HG03025 (cell line): ENCODE measurements at regions not wholly inside any gene's neighbourhood (a gene's known extent, or its start where the extent isn't known, plus 50 kb on each side); places are given as distances from the start of the nearest gene placed in this dataset.

Experiments used
- ATAC-seq: cut with Tn5 transposase; IDR thresholded peaks from one replicate; pipeline ENCODE4 v1.9.1; 2021; ENCODE audit warnings: mild to moderate bottlenecking, moderate library complexity; ENCODE audit not compliant: unreplicated experiment, low FRiP score

DNA sequence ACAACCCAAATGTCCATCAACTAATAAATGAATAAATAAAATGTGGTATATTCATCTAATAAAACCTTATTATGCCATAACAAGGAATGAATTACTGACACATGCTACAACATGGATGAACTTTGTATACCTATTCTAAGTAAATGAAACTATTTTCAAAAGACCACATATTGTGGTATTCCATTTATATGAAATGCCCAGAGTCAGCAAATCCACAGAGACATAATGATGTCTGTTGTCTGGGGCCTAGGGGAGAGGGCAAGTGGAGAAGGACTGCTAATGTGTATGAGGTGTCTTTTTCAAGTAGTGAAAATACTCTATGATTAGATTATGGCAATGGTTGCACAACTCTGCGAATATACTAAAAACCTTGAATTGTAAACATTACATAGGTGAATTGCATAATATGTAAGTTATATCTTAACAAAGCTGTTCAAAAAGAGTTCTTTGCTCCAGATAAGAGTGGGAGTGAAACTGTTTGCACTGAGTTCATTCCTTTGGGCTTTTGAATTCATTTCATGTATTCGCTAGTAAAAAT, 464.2 kb downstream of the NUF2 start:
- ATAC-seq, result no peak

DNA sequence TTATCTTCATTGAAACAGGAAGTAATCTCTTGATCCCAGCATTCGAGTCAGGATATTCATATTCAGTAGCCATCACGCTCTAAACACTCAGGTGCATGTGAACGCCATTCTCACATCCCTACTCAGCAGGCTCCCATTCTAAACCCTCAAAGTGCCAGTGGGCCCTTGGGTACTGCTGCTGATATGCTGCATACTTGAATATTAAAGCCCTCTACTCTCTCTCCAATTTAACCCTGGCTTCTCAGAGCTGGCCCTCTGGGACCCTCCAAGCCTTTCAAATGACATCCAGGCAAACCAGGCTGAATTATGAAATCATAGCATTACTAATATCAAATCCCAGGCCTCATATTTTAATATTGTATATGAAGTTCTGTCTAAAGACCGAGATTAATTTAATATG, 468.2 kb downstream of the NUF2 start:
- ATAC-seq, result no peak

DNA sequence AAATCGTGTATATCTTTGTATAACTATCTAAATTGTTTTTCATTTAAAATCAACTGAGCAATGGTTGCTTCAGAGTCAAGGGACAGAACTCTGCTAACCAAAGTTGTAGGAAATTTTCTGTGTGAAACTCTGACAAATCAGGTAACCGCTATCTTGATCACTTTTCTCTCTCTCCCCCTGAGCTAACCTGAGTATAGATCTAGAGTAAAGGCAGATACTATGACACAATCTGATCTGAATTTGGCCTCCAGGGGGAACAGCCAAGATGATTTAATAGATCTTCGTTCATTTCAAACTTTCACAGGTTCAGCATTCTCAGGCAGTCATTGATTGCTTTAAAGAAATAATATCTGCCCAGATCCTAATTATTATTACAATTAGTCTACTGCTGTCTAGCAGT, 472.8 kb downstream of the NUF2 start:
- ATAC-seq, result no peak

DNA sequence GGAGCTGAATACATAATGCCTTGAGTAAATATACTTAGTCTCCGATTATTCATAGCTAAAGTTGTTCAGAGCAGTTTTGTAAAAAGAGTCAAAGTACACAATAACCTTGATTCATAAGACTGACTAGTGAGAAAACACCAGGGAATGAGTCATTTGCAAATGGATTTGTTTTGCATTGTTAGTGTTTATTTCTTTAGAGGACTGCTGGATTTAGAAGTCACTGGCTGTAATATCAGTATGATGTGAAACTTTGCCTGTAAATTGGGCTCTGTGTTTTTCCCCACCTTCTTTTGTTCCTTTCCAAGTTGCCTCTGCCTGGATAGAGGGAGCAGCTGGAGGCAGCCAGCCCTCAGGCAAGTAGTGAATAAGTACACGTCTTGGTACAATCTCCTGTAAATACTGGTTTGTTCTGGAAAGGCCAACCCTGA, 474.7 kb downstream of the NUF2 start:
- ATAC-seq, result no peak

DNA sequence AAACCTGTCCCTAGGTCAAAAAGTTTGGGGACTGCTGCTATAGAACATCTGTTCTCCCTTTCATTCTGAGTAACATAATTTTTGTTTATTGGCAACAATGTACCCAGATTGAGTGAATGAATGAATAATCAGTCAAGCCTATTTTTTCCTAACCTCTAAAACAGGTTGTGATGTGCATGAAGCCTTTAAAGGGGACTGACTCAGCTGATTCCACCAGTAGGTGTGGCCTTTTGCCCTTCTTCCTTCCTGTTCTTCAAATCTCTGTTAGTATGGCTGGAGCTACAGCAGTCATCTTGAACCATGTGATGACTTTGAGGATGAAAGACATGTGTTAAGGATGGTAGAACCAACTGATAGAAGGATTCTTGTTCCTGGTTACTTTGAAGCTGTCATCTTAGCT, 476.1 kb downstream of the NUF2 start:
- ATAC-seq, result no peak

DNA sequence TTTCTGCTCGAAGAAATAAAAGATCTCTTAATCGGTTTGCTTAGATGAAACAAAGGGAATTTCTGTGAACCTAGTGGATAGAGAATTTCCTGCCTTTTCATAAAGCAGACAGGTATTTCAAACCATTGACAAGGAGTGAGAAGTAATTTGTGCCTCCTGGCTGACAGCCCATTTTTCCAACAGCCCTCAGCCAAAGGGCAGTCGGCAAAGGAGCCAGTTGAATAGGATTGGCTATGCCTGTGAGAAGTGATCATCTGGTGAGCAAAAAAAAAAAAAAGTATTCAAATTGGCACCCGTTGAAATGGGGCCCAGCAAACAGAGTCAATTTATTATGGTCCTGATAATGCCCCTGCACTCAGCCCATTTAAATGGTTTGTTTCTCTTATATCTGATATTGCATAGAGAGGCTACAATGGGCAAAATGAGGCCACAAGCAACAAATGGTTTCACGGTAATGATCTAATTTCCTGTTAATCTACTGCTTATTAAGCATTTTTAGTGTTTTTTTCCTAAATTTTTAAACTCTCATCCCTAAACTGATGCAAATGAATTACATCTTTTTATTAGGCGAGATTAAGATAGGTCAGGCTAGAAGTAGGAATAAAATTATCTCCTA, 477.5 kb downstream of the NUF2 start:
- ATAC-seq, result no peak

DNA sequence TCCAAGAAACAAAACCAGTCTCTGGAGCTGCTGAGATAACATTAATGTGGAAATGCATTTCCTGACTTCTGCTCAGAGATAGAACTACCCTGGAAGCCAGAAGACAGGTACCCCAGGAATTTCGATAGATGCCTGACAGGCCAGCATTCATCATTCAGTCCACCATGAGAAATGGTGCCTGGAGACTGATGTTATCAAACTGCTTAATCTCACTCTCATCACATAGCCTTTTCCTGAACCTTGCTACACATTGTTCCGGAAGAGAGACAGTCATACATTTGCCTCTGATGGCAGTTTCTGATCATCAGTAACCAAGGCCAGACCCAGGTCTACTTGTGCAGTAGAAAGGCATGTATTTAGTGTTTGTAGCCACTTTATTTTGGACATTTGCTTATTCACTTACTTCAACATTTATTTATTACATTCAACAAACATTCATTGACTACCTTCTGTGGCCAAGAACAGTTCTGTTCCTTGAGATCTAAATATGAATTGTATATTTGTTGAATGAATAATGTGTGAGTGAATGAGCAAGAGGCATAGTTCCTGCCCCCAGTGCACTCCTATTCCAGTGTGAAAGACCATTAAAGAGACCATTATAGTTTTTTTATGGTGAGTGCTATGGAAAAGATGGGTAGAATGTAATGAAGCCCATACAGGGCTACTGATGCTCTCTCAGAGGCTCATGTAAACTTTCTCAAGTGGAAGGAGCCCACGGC, 485.7 kb downstream of the NUF2 start:
- no peak for ATAC-seq

DNA sequence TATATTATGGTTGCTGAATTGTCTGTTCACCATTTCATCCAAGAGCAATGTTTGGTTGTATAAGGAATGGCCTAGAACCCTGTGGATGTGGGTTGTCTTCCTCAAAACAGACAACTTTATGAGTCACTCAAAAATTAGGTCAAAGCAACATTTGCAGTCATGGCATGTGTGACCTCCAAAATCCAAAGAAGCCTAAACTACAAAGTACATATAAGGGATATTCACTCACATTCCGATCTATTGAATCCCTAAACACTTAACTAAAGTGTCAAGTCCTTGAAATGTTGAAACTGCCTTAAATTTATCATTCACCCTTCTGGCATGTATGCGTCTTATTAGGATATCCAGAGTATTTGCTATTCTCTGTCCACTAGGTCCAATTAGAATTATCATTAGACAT, 491.5 kb downstream of the NUF2 start:
- ATAC-seq, result no peak

DNA sequence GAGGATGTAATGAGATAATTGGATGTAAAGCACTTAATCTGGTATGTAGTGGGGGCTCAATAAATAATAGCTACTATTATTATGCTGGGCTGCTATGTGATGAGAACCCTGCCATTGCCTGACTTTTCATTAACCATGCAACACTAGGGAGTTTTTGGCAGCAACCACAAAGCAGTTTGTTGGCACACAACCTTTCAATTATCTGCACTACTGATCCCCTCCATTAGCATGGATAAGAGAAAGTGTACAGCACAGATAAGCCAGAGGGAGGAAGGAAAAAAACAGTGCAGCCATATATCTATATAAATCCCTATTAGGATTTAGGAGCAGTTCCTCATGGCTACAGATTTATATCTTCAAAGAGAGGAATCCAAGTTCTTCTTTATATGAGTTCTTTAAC, 498.5 kb downstream of the NUF2 start:
- ATAC-seq, result no peak

DNA sequence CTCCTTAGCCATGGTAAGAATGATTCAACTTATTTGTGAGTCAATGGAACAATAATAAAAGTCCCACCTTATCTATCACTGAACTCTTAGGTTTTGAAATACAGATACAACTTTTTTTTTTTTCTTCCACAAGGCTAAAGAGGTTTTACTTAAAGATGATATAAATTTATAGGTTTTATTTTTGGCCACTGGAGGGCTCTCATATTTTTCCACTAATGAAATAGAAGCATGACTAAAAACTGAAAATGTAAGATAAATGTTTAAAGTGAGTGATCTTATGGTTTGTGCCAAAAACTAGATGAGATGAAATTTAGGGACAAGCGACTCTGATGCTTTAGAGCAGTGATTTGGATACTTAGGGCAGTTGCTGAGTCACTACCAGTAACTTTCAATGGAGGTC, 499.0 kb downstream of the NUF2 start:
- ATAC-seq, result no peak

DNA sequence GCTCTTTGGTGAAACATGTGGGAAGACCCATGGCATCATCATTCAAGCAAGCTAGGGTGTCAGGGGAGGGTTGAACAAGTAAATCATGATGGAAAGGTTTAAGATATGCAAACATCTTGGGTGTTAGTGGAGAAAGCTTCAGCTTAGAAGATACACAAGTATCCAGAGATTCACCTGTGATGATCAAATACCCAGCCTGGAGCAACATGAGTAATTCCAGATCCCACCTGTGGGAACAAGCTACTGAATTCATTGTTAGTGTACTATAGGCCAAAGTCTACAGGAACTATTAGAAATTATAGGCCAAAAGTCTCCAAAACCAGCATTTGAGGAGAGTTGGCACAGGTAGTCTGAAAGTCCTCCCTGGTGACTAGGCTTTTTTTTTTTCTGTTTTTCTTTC, 499.9 kb downstream of the NUF2 start:
- ATAC-seq, result no peak

DNA sequence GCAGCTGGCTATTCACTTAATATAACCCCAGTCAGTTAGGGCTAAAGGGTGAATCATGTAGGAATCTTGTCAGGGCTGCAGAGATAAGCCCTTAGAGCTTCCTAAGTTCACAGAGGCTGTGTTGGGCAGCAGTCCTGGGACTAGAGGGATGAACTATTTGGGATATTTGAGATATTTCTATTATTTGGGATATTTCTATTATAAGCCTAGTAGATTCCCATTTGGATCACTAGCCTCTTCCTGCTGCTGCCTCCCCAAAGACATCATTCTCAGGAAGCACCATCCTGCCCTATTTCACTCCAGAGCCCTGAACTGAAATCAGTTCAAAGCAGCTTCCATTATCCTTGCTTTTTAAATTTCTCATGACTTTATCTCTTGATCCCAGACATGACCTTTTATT, 501.3 kb downstream of the NUF2 start:
- ATAC-seq, result no peak

DNA sequence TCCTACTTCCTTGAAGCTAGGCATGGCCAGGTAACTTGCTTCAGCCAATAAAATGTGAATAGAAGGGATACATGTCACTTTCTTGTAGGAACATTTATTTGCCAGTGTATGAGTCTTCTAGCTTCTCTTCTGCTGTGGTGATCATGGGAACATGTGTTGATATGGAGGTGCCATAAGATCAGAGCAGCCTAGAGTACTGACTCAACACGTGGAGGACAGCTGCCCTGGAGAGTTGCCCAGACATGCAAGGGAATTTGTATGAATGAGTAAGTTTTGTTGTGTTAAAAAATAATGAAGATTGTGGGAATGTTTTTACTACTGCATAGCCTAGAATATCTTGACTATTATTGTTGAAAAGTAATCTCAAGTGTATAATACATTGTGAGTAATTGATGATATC, 502.3 kb downstream of the NUF2 start:
- ATAC-seq, result no peak

DNA sequence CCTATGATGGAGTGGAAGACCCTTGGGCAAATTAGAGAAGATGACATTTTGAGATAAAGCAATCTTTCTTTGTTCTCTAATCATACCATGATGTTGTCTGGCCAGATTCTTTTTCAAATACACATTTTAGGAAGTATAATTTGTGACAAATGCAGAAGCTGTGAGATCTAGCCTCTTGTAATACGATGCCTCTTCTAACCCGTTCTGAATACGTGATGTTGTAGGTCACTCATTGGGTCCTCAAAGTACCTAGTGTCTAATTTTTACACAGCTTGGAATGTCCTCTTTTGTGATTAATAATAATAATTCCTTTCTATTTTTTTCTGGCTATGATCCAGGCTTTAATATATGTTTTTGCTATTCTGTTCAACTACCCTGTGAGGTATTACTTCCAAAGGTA, 502.7 kb downstream of the NUF2 start:
- ATAC-seq, result no peak

DNA sequence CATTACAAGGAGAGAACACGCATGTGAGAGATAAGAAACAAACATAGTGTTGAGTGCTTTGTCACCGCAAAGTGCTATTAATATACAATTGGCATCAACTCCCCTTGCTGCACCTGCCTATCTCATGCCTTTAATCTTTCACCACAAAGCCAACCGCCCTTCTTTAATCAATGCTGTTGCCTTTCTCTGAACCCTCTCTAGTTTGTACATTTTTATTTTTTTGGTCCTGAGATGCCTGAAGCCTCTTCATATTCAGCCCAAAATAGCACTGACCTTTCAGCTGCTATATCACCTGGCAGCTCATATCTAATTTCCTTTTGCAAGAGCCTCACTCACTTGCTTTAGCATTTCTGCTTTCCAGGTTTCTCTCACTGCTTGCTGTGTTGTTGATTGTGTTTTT, 504.7 kb downstream of the NUF2 start:
- no peak for ATAC-seq

DNA sequence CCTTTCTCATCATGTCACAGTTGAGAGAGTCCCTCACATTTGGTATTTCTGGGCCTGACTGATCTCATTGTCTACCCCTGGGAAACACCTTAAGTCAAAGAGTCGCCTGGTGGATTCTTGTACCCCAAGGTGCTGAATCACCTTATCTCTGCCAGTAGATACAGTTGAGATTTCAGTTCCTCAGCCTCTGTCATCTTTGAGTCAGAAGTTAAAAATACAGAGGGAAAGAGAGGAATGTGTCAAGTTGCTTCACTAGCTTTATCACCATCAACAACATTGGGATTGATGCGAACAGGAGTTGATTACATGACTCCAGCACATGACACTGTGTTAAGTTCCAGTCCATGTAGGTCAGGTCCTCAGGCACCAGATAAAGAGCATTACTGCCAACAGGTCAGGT, 513.0 kb downstream of the NUF2 start:
- no peak for ATAC-seq

DNA sequence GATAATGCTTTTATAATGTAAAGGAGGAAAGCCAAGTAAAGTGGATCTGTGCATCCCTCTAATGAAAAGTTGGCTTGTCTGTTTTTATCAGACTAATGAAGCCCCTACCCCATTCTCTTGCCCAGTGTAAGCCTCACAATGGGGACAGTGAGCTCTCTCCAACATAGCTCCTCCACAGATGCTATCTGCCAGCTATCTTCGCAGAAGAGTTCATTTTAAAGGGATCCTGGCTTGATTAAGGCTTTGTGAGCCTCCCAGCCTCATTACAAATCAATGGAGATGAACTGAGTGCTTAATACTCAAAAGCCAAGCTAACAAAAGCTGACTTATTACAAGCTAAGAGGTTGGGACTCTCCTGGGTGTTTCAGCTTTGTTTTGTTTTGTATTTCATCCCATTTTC, 514.7 kb downstream of the NUF2 start:
- no peak for ATAC-seq

DNA sequence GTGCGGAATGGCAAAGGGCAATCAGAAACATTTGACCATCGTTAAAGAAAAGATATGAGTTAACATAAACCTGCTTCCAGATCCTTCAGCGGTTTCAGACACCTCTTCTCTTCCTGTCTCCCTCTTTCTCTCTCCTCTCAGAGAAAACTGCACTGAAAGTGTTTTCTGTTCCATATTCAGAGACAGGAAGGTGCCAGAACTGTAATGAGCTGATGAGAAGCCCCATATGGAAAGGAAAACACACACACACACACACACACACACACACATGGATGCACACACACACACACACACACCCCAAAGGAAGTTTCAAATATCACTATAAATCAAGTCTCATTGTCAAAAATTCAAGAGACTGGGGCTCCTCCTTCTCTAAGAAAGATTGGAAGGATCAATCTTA, 515.5 kb downstream of the NUF2 start:
- ATAC-seq, result no peak

DNA sequence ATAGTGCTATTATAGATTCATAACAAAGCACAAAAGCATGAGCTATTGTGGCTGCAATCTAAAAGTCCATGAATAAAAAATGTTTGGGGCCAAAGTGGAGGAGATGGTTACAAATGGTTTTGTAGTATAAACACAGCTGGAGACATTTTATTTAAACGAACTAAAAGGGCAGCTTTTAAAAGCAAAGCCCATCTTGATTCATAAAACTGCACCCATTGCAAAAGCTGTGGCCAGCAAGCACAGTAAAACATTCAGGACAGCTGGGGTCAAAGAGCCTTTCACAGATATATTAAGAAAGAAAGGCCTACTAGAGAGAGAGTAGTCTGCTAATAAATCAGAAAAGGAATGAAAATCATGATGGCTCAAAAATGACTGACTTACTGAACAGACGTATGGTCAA, 520.8 kb downstream of the NUF2 start:
- ATAC-seq, result no peak

DNA sequence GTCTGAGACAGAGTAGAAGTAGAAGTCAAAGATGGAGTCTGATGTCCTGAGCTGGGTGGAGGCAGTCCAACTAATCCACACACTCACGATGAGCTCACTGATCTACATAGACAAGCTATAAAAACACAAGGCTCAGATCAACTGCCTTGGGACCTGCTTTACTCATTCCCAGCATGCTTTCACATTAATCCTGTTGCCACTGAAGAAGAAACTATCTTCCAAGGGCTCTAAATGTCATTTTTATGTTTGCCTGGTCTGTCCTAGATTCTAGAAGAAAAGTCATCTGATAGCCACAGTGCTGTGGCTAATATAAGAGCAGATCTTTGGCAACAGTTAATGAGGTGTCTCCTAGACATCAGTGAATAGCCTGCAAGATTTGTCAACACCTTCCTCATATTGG, 522.7 kb downstream of the NUF2 start:
- ATAC-seq, result no peak

DNA sequence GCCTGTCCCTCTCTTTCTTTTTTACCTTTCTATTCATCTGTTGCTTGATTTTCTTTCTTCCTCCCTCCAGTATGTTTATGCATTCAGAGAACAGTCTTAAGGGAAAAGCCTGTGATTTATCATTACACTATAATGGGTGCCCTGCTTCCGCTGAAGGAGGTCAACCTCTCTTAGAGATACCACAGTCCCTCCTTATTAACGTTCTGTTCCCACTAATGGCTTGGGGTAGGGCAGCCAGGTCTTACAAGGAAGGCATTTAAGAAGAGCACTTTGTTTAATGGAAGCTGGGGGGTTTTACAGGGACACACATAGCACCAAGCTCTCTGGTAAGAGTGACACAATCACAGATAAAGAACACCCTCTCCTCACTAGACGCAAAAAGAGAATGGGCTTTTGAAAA, 523.5 kb downstream of the NUF2 start:
- no peak for ATAC-seq

DNA sequence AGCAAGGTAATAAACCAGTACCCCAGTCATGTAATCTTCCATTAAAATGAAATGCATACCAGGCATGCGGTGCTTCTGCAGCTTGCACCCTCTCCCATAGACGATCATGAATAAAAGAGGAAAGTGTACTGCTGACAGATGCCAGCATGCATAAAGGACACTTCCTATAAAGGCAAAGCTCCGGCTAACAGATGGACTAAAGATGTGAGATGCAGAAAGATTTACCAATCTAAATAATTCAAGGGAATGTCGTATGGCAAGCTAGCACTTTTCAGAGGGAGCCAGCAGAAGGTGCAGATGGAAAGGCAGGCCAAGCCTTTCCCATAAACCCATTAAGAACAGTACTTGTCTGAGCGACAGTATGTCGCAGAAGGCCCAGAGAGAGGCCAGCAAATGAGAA, 542.0 kb downstream of the NUF2 start:
- no peak for ATAC-seq
